RWPE1 (cell line): ENCODE measurements at regions not wholly inside any gene's neighbourhood (a gene's known extent, or its start where the extent isn't known, plus 50 kb on each side); places are given as distances from the start of the nearest gene placed in this dataset.

Source experiments
- CTCF ChIA-PET: fragments of 350-600 bp; sonication (Branson Sonifier 250); formaldehyde crosslinking; extraction: SDS; loops from one replicate; lab custom pipeline; 2021; lab: Yijun Ruan, JAX
- POLR2A ChIA-PET: fragments of 400-600 bp; formaldehyde crosslinking; extraction: SDS; loops from one replicate; lab custom pipeline; 2020; ENCODE audit warnings: antibody characterized with exemption; ENCODE audit not compliant: low non-redundant PET; lab: Yijun Ruan, JAX
- DNase-seq: peaks from one replicate; pipeline ENCODE4 v3.0.0; 2012; ENCODE audit warnings: low spot score
- H3K27ac ChIP-seq: fragments of 450-650 bp; 2 replicates; pipeline ENCODE4 v1.5.1; 2017
- TF ChIP-seq, protein P1 (sequence below): fragments of 450-650 bp; conservative IDR thresholded peaks from 2 replicates; pipeline ENCODE4 v1.5.1; 2017; ENCODE audit warnings: low read depth, mild to moderate bottlenecking

DNA sequence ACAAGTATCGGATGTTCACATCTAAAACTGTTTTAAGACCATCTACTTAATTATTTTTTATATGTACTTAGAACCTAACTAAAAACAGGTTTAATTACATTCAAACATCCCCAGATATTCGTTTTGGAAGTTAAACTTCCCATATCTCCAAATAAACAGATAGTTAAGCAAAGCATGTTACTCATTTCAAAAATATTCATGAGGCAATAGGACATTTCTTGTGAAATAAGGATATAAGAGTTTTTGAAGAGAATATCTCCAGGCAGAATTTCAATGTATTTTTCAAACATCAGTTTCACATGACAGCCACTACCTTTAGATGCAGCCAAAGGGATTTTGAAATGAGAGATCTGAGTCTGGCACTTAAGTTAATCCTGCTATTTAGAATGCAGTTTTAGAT lies 697.5 kb downstream of the SLITRK1 start:
- no peak overlapping the region for H3K27ac ChIP-seq
- CTCF ChIA-PET: no interaction called here
- DNase-seq: no peak
- POLR2A ChIA-PET: no interaction called here
- TF ChIP-seq, protein P1, sequence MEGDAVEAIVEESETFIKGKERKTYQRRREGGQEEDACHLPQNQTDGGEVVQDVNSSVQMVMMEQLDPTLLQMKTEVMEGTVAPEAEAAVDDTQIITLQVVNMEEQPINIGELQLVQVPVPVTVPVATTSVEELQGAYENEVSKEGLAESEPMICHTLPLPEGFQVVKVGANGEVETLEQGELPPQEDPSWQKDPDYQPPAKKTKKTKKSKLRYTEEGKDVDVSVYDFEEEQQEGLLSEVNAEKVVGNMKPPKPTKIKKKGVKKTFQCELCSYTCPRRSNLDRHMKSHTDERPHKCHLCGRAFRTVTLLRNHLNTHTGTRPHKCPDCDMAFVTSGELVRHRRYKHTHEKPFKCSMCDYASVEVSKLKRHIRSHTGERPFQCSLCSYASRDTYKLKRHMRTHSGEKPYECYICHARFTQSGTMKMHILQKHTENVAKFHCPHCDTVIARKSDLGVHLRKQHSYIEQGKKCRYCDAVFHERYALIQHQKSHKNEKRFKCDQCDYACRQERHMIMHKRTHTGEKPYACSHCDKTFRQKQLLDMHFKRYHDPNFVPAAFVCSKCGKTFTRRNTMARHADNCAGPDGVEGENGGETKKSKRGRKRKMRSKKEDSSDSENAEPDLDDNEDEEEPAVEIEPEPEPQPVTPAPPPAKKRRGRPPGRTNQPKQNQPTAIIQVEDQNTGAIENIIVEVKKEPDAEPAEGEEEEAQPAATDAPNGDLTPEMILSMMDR: no peak

DNA sequence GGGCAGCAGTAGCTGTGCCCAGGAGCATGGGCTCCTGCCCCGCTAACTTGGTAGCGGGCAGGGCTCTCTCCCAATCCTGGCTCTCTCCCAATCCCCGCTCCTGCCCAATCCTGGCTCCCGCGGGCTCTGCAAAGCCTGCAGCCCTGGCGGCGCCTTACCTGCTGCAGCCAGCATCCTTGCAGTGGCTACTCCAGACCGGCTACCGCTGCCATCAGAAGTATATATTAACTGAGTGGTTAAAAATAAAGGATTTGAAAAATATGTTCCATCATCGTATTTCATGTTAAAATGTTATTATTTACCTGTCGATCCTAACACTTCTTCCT lies 698.2 kb downstream of the SLITRK1 start:
- no peak overlapping the region for H3K27ac ChIP-seq
- ChIA-PET CTCF (no interaction called here), POLR2A (no interaction called here)
- DNase-seq: no peak
- TF ChIP-seq, protein P1: no peak

DNA sequence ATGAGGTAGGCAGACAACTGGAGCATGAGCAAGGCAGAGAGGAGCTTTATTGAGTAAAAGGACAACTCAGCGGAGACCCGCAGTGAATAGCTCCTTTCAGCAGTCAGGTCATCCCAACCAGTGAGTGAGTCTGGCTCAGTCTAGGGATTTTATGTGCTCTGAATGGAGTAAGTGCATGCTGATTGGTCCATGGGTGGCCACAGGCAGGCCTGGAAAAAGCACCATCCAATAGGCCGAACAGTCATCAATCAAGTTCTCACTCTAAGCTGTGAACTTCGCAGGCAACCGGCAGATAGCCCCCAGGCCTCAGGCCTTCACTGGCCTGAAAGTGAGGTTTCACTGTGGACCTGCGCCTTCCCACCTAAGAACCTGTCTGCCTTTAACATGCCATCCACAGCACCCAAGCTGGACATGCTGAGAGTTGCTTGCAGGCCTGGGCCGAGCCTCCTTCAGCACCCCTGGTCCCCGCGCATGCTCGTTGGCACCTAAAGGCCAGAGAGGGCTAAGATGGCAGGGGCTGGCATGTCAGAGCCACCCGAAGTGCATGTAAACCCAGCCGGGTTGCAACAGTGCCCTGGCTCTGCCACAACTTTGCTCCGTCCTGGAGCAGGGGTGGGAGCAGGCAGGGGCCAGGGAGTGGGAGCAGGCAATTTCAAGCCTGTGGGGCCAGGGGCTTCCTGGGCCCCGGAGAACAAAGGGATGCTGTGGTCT lies 698.7 kb downstream of the SLITRK1 start:
- no peak overlapping the region for H3K27ac ChIP-seq
- TF ChIP-seq, protein P1: no peak
- POLR2A ChIA-PET: no interaction called here
- DNase-seq: no peak
- CTCF ChIA-PET: interaction anchor here (0.6 kb wide), 1 partner anchor 30 kb away, joined by 4 read pairs; no protein-coding TSS in a partner anchor

DNA sequence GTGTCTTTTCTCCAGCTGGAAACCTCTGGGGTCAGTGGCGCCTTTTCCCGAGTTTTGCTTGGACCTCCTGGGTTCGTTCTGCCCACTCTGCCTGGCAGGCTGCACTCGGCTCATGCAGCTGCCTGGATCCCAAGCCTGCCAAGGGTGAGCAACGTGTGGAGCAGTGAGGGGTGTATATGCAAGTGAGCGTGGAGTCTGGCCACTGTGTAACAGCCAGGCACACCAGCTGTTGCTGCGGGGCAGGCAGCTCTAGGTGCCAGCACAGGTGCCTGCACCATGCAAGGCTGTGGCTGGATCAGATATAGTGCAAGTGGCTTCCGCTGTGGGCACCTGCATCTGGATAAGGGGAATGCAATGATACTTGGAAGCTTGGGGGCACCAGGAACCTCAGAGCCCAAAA lies 699.4 kb downstream of the SLITRK1 start:
- H3K27ac ChIP-seq: no peak overlapping the region
- POLR2A ChIA-PET: no interaction called here
- no peak for DNase-seq
- TF ChIP-seq, protein P1: no peak
- CTCF ChIA-PET: interaction anchor here (0.6 kb wide), 1 partner anchor 30 kb away, joined by 4 read pairs; no protein-coding TSS in a partner anchor

DNA sequence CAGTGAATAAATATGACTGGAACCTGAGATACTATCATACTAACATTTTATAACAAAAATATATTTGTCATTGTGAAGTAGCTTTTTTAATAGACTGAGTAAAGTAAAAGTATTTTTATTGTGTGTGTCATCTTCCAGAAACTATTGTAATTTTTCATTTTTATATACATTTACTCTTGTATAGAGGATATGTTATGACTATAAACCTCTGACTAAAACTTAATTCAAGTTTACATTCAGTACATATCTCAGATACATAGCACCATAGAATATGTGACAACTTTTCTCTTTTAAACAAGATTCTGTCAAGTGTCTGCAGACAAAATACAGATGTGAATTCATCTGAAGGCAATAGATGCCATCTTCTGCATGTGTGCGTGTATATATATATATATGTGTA lies 704.3 kb downstream of the SLITRK1 start:
- ChIA-PET CTCF (no interaction called here), POLR2A (no interaction called here)
- TF ChIP-seq, protein P1: no peak
- no peak overlapping the region for H3K27ac ChIP-seq
- no peak for DNase-seq

DNA sequence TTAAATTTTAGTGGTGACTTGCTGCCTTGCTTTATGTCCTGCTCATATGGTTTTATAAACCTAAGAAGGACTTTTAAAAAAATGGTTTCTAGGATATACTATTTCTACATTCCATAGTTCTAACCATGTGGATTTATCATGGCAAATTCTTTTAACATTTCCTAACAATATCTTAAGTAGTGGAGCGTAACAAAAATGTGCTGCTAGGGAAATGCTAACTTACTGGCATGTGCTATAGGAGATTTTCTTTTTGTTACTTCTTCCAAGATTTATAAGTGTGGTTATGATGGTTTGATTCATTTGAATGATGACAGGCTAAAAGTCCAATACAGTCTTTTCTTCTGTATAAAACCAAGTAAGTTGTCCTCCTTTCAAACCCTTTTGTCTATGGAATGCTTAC lies 713.7 kb downstream of the SLITRK1 start:
- TF ChIP-seq, protein P1: no peak
- ChIA-PET CTCF (no interaction called here), POLR2A (no interaction called here)

More for the DNA sequence above, 713.7 kb downstream of the SLITRK1 start:
- no peak overlapping the region for H3K27ac ChIP-seq
- DNase-seq: no peak
